ENCODE measurements at regions not wholly inside any gene's neighbourhood (a gene's known extent, or its start where the extent isn't known, plus 50 kb on each side); places are given as distances from the start of the nearest gene placed in this dataset.

- DNase-seq: no peak
Measured at GRCh38 chr9:135196474-135196873, 109.0 kb downstream of the OLFM1 start.

DNA sequence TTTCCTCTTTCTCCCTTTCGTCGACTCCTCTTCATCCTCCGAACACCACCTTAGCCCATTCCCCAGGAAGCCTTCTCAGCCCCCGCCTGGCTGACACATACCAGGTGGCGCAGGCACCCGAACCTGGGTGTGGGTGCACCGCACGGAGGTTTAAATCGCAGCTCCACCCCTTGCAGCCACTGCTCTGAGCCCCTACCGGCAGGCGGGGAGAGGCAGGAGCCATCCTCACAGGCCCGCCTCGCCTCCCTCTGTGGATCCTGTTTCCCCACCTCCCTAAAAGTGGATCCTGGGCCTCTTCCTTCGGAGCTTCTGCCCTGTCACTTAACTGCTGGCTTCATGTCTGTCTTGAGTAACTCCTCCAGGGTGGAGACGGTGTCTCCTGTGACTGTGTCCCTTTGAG, 110.7 kb downstream of the OLFM1 start:
- DNase-seq: no peak

DNA sequence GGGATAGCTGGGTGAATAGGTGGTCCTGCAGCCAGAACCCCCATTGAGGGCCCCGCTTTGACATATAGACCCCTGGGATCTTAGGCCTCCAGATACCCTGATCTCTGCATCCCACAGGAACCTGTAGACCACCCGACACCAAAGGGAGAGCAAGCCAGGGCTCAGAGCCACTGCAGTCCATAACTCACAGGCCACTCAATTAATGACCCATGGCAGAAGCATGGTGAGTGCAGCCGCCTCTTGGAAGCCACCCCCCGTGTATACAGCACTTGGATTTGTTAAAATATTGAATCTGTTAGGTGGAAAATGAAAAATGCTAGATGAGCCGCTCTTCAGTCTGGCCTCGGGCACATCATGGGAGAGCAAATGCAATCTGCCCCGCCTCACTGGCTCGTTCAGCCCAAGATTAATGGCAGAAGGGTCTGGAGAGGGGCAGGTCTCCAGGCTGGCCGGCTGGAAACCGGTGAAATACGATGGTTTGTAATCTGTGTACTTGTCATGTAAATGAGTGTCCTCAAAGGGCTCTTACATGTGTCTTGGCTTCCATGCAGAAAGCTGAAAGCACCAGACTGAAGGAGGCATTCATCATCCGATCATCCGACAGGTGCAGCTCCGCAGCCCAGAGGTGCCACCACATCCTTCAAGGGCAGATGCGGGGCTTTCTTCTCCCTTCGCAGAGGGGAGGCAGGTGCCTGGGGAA, 111.3 kb downstream of the OLFM1 start:
- no peak for DNase-seq

DNA sequence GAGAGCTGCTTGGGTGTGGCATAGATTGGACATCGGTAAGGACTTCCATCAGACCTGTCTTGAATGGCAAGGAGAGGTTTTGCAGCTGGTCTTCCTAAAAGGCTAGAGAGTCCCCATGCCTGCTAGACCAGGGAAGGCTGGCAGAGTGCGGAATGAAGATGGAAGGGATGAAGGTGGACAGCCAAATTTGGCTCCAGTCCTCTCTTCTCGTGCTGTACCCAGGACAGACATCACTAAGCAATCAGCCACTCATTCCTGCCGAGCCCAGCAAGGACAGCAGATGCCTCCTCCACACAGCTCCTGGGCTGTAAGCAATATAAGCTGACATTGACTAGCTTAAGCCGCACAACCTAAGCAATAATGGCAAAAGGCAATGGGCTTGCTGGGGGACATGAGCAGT, 112.0 kb downstream of the OLFM1 start:
- no peak for DNase-seq

DNA sequence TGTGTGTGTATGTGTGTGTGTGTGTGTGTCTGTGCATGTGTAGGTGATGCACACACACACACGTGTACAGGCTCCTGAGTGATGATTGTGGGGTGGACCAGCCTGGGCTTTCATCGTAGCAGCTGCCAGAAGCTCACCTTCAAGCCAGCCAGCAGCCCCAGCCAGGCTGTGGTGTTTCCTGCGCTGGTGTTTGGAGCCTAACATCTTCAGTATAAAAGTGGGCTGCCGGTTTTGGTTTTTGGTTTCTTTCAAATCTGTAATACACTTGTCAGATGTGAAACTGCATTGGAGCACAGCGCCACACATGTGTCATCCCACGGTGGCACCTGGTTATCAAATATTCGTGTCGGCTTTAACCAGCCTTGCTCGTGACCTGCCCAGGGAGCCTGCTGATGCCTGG, 114.2 kb downstream of the OLFM1 start:
- no peak for DNase-seq

DNA sequence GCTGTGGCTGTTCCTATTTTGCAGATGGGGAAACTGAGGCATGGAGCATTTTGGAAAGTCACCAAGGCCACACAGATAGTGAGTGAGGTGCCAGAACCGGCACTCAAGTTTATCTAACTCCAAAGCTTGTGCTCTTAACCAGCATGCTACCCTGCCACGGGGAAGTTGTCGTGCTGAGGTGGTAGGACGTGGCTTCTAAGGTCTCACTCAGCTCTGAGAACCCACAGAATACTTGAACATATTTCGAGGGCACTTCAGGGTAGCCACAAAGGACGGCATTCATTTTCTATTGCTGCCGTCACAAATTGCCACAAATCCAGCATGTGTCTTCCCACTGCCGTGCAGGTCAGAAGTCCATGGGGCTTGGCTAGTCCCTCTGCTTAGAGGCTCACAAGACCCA, 116.7 kb downstream of the OLFM1 start:
- no peak for DNase-seq

GRCh38 chr9:135209136-135209535, 121.7 kb downstream of the OLFM1 start:
- no peak for DNase-seq

DNA sequence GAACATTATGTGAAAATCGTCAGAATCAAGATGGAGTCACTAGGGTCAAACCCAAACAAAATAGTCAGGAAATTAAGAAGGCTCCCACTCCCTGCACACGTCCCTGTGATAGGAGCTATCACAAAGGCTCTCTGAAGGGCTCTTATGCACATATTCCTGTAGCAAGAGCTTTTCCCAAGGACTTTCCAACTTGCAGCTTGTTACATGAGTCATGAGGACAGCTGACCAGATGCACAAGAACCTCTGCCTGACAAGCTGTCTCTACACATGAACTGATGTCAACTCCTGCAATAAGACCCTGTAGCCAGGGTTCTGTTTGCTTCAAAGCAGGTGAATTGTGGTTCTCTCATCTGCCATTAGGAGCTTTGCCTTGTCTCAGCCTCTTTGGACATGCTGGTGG, 122.4 kb downstream of the OLFM1 start:
- no peak for DNase-seq

- no peak for DNase-seq
Measured at GRCh38 chr9:135210676-135211523, 123.4 kb downstream of the OLFM1 start.

- DNase-seq: no peak
Measured at GRCh38 chr9:135211524-135211890, 124.0 kb downstream of the OLFM1 start.

DNA sequence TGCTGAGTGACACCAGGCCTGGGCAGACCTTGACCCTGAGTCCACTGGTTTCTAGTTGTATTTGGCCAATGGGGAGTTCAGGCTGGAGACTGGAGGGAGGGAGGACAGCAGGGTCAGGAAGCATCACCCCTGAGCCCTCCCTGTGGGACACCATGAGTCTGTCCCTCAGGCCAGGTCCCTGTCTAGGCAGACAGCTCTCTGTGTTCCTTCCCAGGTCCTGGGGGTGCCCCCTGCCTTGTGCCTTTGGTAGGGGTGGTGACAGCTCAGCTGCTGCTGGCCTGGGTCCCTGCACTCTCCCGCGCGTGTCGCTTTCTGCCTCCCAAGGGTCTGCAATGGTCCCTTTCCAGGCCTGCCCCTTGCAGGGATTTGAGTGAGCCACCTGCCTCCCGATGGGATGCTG, 125.5 kb downstream of the OLFM1 start:
- DNase-seq: no peak

- no peak for DNase-seq
Measured at GRCh38 chr9:135213566-135213965, 126.1 kb downstream of the OLFM1 start.

GRCh38 chr9:135214054-135214640, 126.7 kb downstream of the OLFM1 start:
- no peak for DNase-seq

GRCh38 chr9:135214706-135215105, 127.2 kb downstream of the OLFM1 start:
- DNase-seq: no peak

DNA sequence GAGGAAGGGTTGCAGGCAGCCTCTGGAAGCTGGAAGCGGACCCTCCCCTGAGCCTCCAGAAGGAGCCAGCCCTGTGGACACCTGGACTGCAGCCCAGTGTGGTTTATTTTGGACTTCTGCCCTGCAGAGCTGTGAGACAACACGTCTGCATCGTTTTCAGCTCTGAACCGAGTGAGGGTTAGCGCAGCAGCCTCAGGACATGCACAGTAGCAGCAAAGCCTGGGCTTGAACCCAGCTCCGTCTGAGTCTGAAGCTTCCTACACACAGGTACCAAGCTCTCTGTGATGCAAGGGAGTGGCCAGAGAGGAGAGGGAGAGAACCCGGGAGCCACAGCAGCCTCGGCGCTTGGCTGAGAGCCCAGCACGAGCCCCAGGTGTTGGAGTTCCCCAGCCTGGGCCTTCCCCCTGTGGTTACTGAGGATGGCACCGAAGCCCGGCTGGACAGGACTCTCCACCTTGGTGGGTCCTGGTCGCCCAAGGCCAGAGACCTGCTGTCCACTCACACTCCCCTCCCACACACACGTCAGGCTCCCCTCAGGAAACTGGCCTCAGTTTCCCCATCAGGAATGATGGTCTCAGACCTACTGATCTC, 128.2 kb downstream of the OLFM1 start:
- no peak for DNase-seq

DNA sequence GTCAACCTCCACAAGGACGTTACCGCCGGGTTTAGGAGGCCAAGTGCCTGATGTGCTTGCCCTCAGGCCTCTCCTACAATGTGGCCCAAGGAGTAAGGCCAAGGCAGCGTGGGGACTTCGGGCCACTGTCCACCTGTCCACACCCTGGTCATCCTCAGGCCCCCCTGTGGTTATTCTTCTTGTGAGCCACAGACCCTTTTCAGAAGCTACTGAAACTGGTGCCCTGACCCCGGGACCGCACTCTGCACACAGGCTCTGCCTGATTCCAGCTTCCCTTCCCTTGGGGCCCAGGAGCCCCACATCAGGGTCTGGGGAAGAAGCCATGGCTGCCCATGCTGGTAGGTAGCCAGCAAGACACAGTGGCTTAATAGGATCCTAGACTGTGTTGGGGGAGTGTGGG, 128.8 kb downstream of the OLFM1 start:
- DNase-seq: no peak

- DNase-seq: no peak
Measured at GRCh38 chr9:135216791-135217441, 129.4 kb downstream of the OLFM1 start.

GRCh38 chr9:135217836-135218235, 130.4 kb downstream of the OLFM1 start:
- no peak for DNase-seq

DNA sequence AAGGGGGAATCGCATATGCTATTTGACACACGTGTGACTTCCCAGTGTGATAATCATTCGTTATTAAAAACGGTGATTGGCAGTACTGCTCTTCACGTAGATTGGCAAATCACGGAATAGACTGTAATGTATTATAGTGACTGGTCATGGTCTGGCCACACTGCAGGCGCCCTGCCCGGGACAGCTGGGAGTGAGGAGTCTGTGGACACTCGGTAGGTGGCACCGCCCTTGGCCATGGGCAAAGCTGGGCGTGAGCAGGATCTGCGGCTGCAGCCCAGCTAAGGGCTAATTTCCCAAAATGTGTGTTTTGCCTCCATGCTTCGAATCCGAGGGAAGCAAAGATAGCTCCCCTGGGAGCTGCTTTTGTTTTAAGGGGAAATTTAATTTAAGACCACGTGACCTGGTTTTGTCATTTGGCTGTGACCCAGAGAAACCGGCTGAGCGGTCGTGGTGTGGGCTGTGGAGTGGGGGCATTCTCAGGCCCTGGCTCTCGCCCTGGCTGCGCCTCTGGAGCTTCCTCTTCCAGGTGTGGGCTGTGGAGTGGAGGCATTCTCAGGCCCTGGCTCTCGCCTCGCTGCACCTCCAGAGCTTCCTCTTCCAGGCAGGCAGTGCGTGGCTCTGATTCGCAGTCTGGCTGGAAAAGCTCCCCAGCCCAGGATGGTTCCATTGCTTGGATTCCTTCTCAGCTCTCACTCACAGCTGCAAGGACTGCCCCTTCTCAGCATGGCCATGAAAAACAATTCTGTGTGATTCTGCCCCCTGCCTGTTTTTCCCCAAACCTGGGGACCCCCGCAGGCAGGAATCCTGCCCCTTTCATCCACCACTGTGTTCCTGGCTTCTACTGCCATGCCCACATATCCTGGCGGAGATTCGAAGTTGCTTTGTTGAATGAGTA, 131.1 kb downstream of the OLFM1 start:
- DNase-seq: no peak

DNA sequence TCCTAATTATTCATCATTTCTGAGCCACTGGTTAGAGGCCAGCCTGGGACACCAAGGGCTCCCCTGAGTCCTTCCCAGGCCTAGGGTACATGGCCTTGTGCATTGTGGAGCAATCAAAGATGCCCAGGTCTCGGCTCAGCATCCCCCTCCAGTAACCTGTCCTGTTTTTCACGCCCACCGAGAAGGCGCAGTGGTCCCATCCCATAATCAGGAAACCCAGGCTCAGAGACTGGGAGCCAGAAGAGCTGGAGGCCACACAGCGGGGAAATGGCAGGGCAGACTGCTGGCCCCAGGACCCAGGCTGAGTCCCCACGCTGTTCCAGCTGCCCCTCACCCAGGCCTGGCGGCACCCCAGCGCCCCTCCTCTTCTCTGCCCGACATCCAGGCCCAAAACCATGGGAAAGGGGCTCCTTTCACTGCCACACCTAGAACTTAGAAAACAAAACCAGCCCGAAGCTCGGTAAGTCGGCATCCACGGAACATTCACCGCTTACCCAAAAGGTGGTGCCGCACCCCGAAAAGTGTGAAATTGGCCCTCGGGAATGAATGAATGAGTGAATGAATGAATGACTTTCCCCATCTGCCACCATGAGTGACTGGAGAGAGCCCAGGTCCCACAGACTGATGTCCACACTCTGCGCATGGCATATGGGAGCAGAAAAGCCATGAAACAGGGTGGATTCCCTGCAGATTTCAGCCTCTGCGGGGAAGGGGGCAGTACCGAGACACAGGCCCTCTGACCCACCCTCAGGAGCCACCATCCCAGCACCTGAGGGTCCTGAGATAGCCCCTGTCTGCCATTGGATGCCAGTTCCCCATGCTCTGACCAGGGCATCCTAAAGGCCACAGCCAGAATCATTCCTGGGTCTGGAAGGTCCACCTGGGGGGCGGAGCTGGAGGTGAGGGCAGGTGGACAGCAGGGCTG, 132.5 kb downstream of the OLFM1 start:
- DNase-seq: no peak
